ENCODE measurements at regions not wholly inside any gene's neighbourhood (a gene's known extent, or its start where the extent isn't known, plus 50 kb on each side); places are given as distances from the start of the nearest gene placed in this dataset.

- TF ChIP-seq EP300 (IDR thresholded peaks at IDR 0.05), result no peak
- TF ChIP-seq CTCF (IDR thresholded peaks at IDR 0.05), result no peak
- no peak for TF ChIP-seq KDM1A (IDR thresholded peaks at IDR 0.05; ENCODE audit: low read depth)
- TF ChIP-seq HMGXB4 (CRISPR knock-in tag; IDR thresholded peaks at IDR 0.05; ENCODE audit: borderline replicate concordance), result no peak
- no peak for TF ChIP-seq EHF (CRISPR knock-in tag; IDR thresholded peaks at IDR 0.05)
- no peak for TF ChIP-seq RFX5 (IDR thresholded peaks at IDR 0.05)
- no peak for TF ChIP-seq PBX3 (IDR thresholded peaks at IDR 0.05)
These were observed 385.7 kb downstream of the MTRR start for GRCh38 chr5:8254674-8255073.
